Common myeloid progenitor, CD34-positive (primary cell): ENCODE measurements at regions not wholly inside any gene's neighbourhood (a gene's known extent, or its start where the extent isn't known, plus 50 kb on each side); places are given as distances from the start of the nearest gene placed in this dataset.

Experiments
- CTCF ChIA-PET: fragments of 350-600 bp; sonication (Branson Sonifier 250); formaldehyde crosslinking; loops from one replicate; lab custom pipeline; 2021; ENCODE audit warnings: antibody characterized with exemption; lab: Charles Lee
- POLR2A ChIA-PET: fragments of 350-600 bp; sonication (Branson Sonifier 250); formaldehyde crosslinking; loops from one replicate; lab custom pipeline; 2021; ENCODE audit warnings: antibody characterized with exemption; lab: Charles Lee
- DNase-seq, 3 donors: peaks; one replicate each; pipeline versions ENCODE4 v3.0.0 to v3.0.0-alpha.2; 2013
- H3K27ac ChIP-seq, 2 experiments: 1 replicate in 1 of 2; 2 replicates in 1 of 2; pipeline ENCODE4 v1.7.0; 2013; ENCODE audit warnings: inconsistent platforms in 2 of 2, low read length in 2 of 2, mild to moderate bottlenecking in 2 of 2, low read depth in 1 of 2, moderate library complexity in 1 of 2; ENCODE audit not compliant: severe bottlenecking in 2 of 2, insufficient read depth in 1 of 2, poor library complexity in 1 of 2
- H3K27me3 ChIP-seq, 5 experiments: replicated peaks in 2 of 5; 1 replicate in 3 of 5; 2 replicates in 2 of 5; pipeline versions ENCODE4 v1.6.1 to v1.7.0; 2013; ENCODE audit warnings: low read length in 4 of 5, mild to moderate bottlenecking in 2 of 5, moderate library complexity in 2 of 5, inconsistent platforms in 1 of 5; ENCODE audit not compliant: insufficient read depth in 5 of 5, control insufficient read depth in 4 of 5
- H3K36me3 ChIP-seq, 4 experiments: 1 replicate in 2 of 4; 2 replicates in 2 of 4; pipeline versions ENCODE4 v1.6.1 to v1.7.0; 2013; ENCODE audit warnings: low read length in 3 of 4, control low read depth in 1 of 4, mild to moderate bottlenecking in 1 of 4; ENCODE audit not compliant: control insufficient read depth in 4 of 4, insufficient read depth in 4 of 4
- H3K4me1 ChIP-seq, 4 experiments: 1 replicate in 3 of 4; 2 replicates in 1 of 4; pipeline versions ENCODE4 v1.6.1 to v1.7.1; 2013; ENCODE audit warnings: low read length in 3 of 4, mild to moderate bottlenecking in 3 of 4, control low read depth in 1 of 4, inconsistent platforms in 1 of 4, moderate library complexity in 1 of 4; ENCODE audit not compliant: control insufficient read depth in 4 of 4, insufficient read depth in 4 of 4; ENCODE audit errors: control extremely low read depth in 1 of 4
- H3K4me3 ChIP-seq, 7 experiments: 1 replicate in 4 of 7; 2 replicates in 3 of 7; pipeline versions ENCODE4 v1.5.1 to v1.7.0; 2013; ENCODE audit warnings: mild to moderate bottlenecking in 7 of 7, low read length in 6 of 7, moderate library complexity in 6 of 7, inconsistent platforms in 2 of 7, low read depth in 2 of 7, control low read depth in 1 of 7; ENCODE audit not compliant: insufficient read depth in 4 of 7, control insufficient read depth in 1 of 7; ENCODE audit errors: extremely low read depth in 1 of 7
- H3K9me3 ChIP-seq, 5 experiments: 1 replicate in 4 of 5; 2 replicates in 1 of 5; pipeline versions ENCODE4 v1.6.1 to v1.7.1; 2013; ENCODE audit warnings: low read length in 4 of 5, mild to moderate bottlenecking in 2 of 5, inconsistent platforms in 1 of 5, low read depth in 1 of 5, moderate library complexity in 1 of 5; ENCODE audit not compliant: control insufficient read depth in 4 of 5, insufficient read depth in 2 of 5; ENCODE audit errors: control extremely low read depth in 1 of 5
- WGBS: methylation state at CpG from one replicate; pipeline ENCODE4 v1.1.5; 2013; ENCODE audit not compliant: insufficient coverage; 5-methylcytosine and 5-hydroxymethylcytosine counted together

- POLR2A ChIA-PET: no interaction called here
- Histone ChIP-seq H3K9me3 (peaks cover 0 to 4% (median 0%) of the 10 kb centered on the region in 5 experiments), H3K4me3 (no peak overlapping the region), H3K27me3 (no peaks in the 10 kb centered on the region), H3K4me1 (no peaks in the 10 kb centered on the region), H3K27ac (no peak overlapping the region), H3K36me3 (no peaks in the 10 kb centered on the region)
- CTCF ChIA-PET: no interaction called here
- no peak for DNase-seq
- WGBS: no CpG with 5 or more reads among the region's 3 CpGs
Measured at GRCh38 chr2:200013906-200014305, 58.5 kb downstream of the MAIP1 start.

DNA sequence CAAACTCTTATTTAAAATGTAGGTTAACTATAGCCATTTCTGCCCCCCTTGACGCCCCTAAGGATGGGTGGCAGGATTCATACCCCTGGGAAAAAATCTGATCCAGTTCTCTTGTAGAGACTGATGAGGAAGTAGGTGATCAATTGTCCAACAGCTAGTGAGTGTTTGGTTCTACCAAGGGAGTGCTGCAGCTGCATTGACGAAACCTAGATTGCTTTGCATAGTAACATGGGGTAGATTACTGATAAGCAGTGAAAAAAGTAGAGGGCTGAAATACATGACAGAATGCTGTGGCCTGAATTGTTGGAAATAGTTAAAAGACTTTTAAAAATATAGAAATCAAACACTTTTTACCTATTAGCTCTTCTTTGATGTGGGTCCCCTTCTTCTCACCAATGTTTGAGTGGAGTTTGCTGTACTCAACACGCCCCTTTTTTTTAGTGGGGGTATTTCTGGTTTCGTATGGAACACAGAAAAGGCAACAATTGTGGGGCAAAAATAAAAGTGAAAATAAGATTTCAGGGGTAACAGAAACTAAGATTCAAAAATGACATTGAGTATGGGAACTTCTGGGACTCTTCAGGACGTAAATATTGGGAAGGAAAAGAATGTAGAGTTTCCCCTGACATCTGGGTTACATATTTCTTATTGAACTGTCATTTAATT is 66.2 kb downstream of the MAIP1 start:
- ChIA-PET CTCF (no interaction called here), POLR2A (no interaction called here)
- no peaks in the 10 kb centered on the region for H3K36me3 ChIP-seq
- no peak for DNase-seq
- 81% methylated on average over 2 of the region's 5 CpGs for WGBS
- H3K27ac ChIP-seq: no peak overlapping the region
- no peaks in the 10 kb centered on the region for H3K27me3 ChIP-seq
- peaks cover 0 to 3% (median 0%) of the 10 kb centered on the region in 5 experiments for H3K9me3 ChIP-seq
- H3K4me3 ChIP-seq: no peak overlapping the region
- H3K4me1 ChIP-seq: no peaks in the 10 kb centered on the region

GRCh38 chr2:200022511-200022910 is 67.1 kb downstream of the MAIP1 start:
- Histone ChIP-seq H3K36me3 (no peaks in the 10 kb centered on the region), H3K27ac (no peak overlapping the region), H3K4me3 (no peak overlapping the region), H3K4me1 (no peaks in the 10 kb centered on the region), H3K9me3 (peaks cover 0 to 3% (median 0%) of the 10 kb centered on the region in 5 experiments), H3K27me3 (no peaks in the 10 kb centered on the region)
- CTCF ChIA-PET: no interaction called here
- WGBS: 100% methylated on average over 2 of the region's 2 CpGs
- POLR2A ChIA-PET: no interaction called here
- no peak for DNase-seq

GRCh38 chr2:200023570-200023969 is 68.2 kb downstream of the MAIP1 start:
- no peak overlapping the region for H3K4me3 ChIP-seq
- CTCF ChIA-PET: no interaction called here
- no CpG with 5 or more reads among the region's 1 CpG for WGBS

GRCh38 chr2:200025717-200026116 is 70.3 kb downstream of the MAIP1 start:
- ChIA-PET CTCF (no interaction called here), POLR2A (no interaction called here)
- Histone ChIP-seq H3K4me1 (no peaks in the 10 kb centered on the region), H3K36me3 (no peaks in the 10 kb centered on the region), H3K27ac (no peak overlapping the region), H3K27me3 (no peaks in the 10 kb centered on the region), H3K4me3 (no peak overlapping the region), H3K9me3 (no peaks in the 10 kb centered on the region)
- 88% methylated on average over 1 of the region's 2 CpGs for WGBS
- no peak for DNase-seq

More at GRCh38 chr2:200023570-200023969, 68.2 kb downstream of the MAIP1 start:
- no peak for DNase-seq
- POLR2A ChIA-PET: no interaction called here
- H3K4me1 ChIP-seq: no peaks in the 10 kb centered on the region
- no peaks in the 10 kb centered on the region for H3K36me3 ChIP-seq
- peaks cover 0 to 3% (median 0%) of the 10 kb centered on the region in 5 experiments for H3K9me3 ChIP-seq
- H3K27ac ChIP-seq: no peak overlapping the region
- no peaks in the 10 kb centered on the region for H3K27me3 ChIP-seq

- CTCF ChIA-PET: no interaction called here
- Histone ChIP-seq H3K36me3 (no peaks in the 10 kb centered on the region), H3K27me3 (no peaks in the 10 kb centered on the region), H3K4me1 (no peaks in the 10 kb centered on the region), H3K27ac (no peak overlapping the region), H3K4me3 (no peak overlapping the region), H3K9me3 (no peaks in the 10 kb centered on the region)
- POLR2A ChIA-PET: no interaction called here
- WGBS: 100% methylated on average over 4 of the region's 7 CpGs
- DNase-seq: no peak
Measured at GRCh38 chr2:200026332-200027230, 71.2 kb downstream of the MAIP1 start.

DNA sequence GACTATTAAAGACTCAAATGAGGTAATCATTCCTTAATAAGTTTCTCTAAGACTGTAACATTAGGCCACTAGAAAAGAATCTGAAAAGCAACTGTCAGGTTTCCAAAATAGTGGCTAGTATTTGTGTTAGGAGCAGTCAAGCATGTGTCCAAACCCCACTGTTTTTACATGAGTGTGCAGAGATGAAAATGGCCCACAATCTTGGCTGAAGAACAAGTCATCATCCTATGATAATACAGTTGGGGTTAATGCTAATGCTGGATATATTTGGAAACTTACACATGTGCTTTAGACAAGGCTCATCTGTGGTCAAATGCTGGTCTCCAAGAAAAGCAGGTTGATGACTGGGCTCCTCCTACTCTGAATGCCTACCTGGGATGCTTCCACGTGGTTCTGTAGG is 73.6 kb downstream of the MAIP1 start:
- Histone ChIP-seq H3K9me3 (no peaks in the 10 kb centered on the region), H3K36me3 (no peaks in the 10 kb centered on the region), H3K27me3 (no peaks in the 10 kb centered on the region), H3K27ac (no peak overlapping the region), H3K4me1 (no peaks in the 10 kb centered on the region), H3K4me3 (no peak overlapping the region)
- DNase-seq: no peak
- ChIA-PET CTCF (no interaction called here), POLR2A (no interaction called here)
- WGBS: no CpG with 5 or more reads among the region's 1 CpG
